ENCODE measurements at regions not wholly inside any gene's neighbourhood (a gene's known extent, or its start where the extent isn't known, plus 50 kb on each side); places are given as distances from the start of the nearest gene placed in this dataset.

- H3K4me3 ChIP-seq (ENCODE audit: low read depth, low read length): no peak overlapping the region
- TF ChIP-seq CTCF (IDR thresholded peaks at IDR 0.05; ENCODE audit: borderline replicate concordance, insufficient read depth, low read depth, low read length): no peak
Observed at GRCh38 chr16:7962091-7962879, 628.0 kb downstream of the TMEM114 start.

GRCh38 chr16:7957151-7957550 lies 624.5 kb downstream of the RBFOX1 start:
- H3K4me3 ChIP-seq (ENCODE audit: low read depth, low read length): no peak overlapping the region
- no peak for TF ChIP-seq CTCF (IDR thresholded peaks at IDR 0.05; ENCODE audit: borderline replicate concordance, insufficient read depth, low read depth, low read length)

- no peak for TF ChIP-seq CTCF (IDR thresholded peaks at IDR 0.05; ENCODE audit: borderline replicate concordance, insufficient read depth, low read depth, low read length)
Observed at GRCh38 chr16:7953360-7953759, 620.7 kb downstream of the RBFOX1 start.

GRCh38 chr16:7946142-7946541 lies 613.5 kb downstream of the RBFOX1 start:
- TF ChIP-seq CTCF (IDR thresholded peaks at IDR 0.05; ENCODE audit: borderline replicate concordance, insufficient read depth, low read depth, low read length): no peak
- no peak overlapping the region for H3K4me3 ChIP-seq (ENCODE audit: low read depth, low read length)

More at GRCh38 chr16:7953360-7953759, 620.7 kb downstream of the RBFOX1 start:
- no peak overlapping the region for H3K4me3 ChIP-seq (ENCODE audit: low read depth, low read length)

- TF ChIP-seq CTCF (IDR thresholded peaks at IDR 0.05; ENCODE audit: borderline replicate concordance, insufficient read depth, low read depth, low read length): no peak
- H3K4me3 ChIP-seq (ENCODE audit: low read depth, low read length): no peak overlapping the region
Observed at GRCh38 chr16:7938175-7938574, 605.5 kb downstream of the RBFOX1 start.

GRCh38 chr16:7921345-7921744 lies 588.7 kb downstream of the RBFOX1 start:
- no peak for TF ChIP-seq CTCF (IDR thresholded peaks at IDR 0.05; ENCODE audit: borderline replicate concordance, insufficient read depth, low read depth, low read length)

GRCh38 chr16:7919782-7920181 lies 587.1 kb downstream of the RBFOX1 start:
- TF ChIP-seq CTCF (IDR thresholded peaks at IDR 0.05; ENCODE audit: borderline replicate concordance, insufficient read depth, low read depth, low read length): no peak
- no peak overlapping the region for H3K4me3 ChIP-seq (ENCODE audit: low read depth, low read length)

More at GRCh38 chr16:7921345-7921744, 588.7 kb downstream of the RBFOX1 start:
- no peak overlapping the region for H3K4me3 ChIP-seq (ENCODE audit: low read depth, low read length)
